PC-9 (cell line): ENCODE measurements at regions not wholly inside any gene's neighbourhood (a gene's known extent, or its start where the extent isn't known, plus 50 kb on each side); places are given as distances from the start of the nearest gene placed in this dataset.

ENCODE experiments used
- EZH2 ChIP-seq: fragments of 200-600 bp; sonication (generic); IDR thresholded peaks from 2 replicates; pipeline ENCODE4 v1.8.0; 2017; ENCODE audit warnings: antibody characterized with exemption, low read depth
- TF ChIP-seq, protein P1 (sequence below): fragments of 200-600 bp; sonication (generic); conservative IDR thresholded peaks from 2 replicates; pipeline ENCODE4 v1.6.1; 2017; ENCODE audit warnings: mixed run types, antibody characterized with exemption, mild to moderate bottlenecking, moderate library complexity

- TF ChIP-seq, protein P1, sequence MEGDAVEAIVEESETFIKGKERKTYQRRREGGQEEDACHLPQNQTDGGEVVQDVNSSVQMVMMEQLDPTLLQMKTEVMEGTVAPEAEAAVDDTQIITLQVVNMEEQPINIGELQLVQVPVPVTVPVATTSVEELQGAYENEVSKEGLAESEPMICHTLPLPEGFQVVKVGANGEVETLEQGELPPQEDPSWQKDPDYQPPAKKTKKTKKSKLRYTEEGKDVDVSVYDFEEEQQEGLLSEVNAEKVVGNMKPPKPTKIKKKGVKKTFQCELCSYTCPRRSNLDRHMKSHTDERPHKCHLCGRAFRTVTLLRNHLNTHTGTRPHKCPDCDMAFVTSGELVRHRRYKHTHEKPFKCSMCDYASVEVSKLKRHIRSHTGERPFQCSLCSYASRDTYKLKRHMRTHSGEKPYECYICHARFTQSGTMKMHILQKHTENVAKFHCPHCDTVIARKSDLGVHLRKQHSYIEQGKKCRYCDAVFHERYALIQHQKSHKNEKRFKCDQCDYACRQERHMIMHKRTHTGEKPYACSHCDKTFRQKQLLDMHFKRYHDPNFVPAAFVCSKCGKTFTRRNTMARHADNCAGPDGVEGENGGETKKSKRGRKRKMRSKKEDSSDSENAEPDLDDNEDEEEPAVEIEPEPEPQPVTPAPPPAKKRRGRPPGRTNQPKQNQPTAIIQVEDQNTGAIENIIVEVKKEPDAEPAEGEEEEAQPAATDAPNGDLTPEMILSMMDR = no peak
- TF ChIP-seq EZH2 = no peak
These were observed 217.4 kb upstream of the FBXL7 start for GRCh38 chr5:15282611-15283010.
